GM23248 (cell line): ENCODE measurements at regions not wholly inside any gene's neighbourhood (a gene's known extent, or its start where the extent isn't known, plus 50 kb on each side); places are given as distances from the start of the nearest gene placed in this dataset.

ENCODE experiments used
- EZH2 ChIP-seq: fragments of 200-600 bp; sonication (generic); IDR thresholded peaks from 2 replicates; pipeline ENCODE4 v1.6.1; 2018; ENCODE audit warnings: antibody characterized with exemption, mild to moderate bottlenecking; ENCODE audit not compliant: insufficient read depth, poor library complexity, severe bottlenecking
- EZH2phosphoT487 ChIP-seq: fragments of 200-600 bp; sonication (generic); IDR thresholded peaks from 2 replicates; pipeline ENCODE4 v1.6.1; 2018; ENCODE audit warnings: antibody characterized with exemption, moderate library complexity, mild to moderate bottlenecking, low read depth; ENCODE audit not compliant: insufficient read depth

- TF ChIP-seq EZH2, result no peak
- no peak for TF ChIP-seq EZH2phosphoT487
Observed at GRCh38 chr5:82794876-82795275, 282.3 kb downstream of the TMEM167A start.
